NCI-H226 (cell line): ENCODE measurements at regions not wholly inside any gene's neighbourhood (a gene's known extent, or its start where the extent isn't known, plus 50 kb on each side); places are given as distances from the start of the nearest gene placed in this dataset.
"Not testable (repeated sequence)": the region's sequence is repeated elsewhere in the genome, so short reads cannot be mapped to it uniquely, and the experiment has no call there.

Source experiments
- DNase-seq: peaks from one replicate; pipeline ENCODE4 v3.0.0-alpha.2; 2015

GRCh38 chr18:73047688-73048087, 179.9 kb upstream of the NETO1 start:
- no peak for DNase-seq

- DNase-seq = no peak
Measured at GRCh38 chr18:73045037-73045436, 177.2 kb upstream of the NETO1 start.

- DNase-seq = no peak
Measured at GRCh38 chr18:73043611-73044010, 175.8 kb upstream of the NETO1 start.

GRCh38 chr18:73043211-73043610, 175.4 kb upstream of the NETO1 start:
- DNase-seq = no peak

GRCh38 chr18:73040247-73040646, 172.5 kb upstream of the NETO1 start:
- no peak for DNase-seq

GRCh38 chr18:73038336-73038735, 170.5 kb upstream of the NETO1 start:
- no peak for DNase-seq

- DNase-seq = no peak
Measured at GRCh38 chr18:73023975-73024374, 156.2 kb upstream of the NETO1 start.

GRCh38 chr18:73009691-73010090, 141.9 kb upstream of the NETO1 start:
- DNase-seq = no peak

GRCh38 chr18:73007915-73008308, 140.1 kb upstream of the NETO1 start:
- no peak for DNase-seq

GRCh38 chr18:73007195-73007914, 139.6 kb upstream of the NETO1 start:
- peak; percentile 5 for DNase-seq

- DNase-seq = peak; percentile 56
Measured at GRCh38 chr18:73006331-73006730, 138.5 kb upstream of the NETO1 start.

- DNase-seq = no peak
Measured at GRCh38 chr18:73004260-73004659, 136.5 kb upstream of the NETO1 start.

- no peak for DNase-seq
Measured at GRCh38 chr18:72999971-73000607, 132.3 kb upstream of the NETO1 start.

- DNase-seq = no peak
Measured at GRCh38 chr18:72995558-72995957, 127.8 kb upstream of the NETO1 start.

- DNase-seq = no peak
Measured at GRCh38 chr18:72993250-72993649, 125.5 kb upstream of the NETO1 start.

GRCh38 chr18:72991379-72991778, 123.6 kb upstream of the NETO1 start:
- DNase-seq = no peak

- DNase-seq = not testable (repeated sequence)
Measured at GRCh38 chr18:72987570-72987969, 119.8 kb upstream of the NETO1 start.

GRCh38 chr18:72986103-72986502, 118.3 kb upstream of the NETO1 start:
- DNase-seq = no peak

- DNase-seq = peak; percentile 10
Measured at GRCh38 chr18:72985686-72986085, 117.9 kb upstream of the NETO1 start.

GRCh38 chr18:72984290-72984689, 116.5 kb upstream of the NETO1 start:
- no peak for DNase-seq

GRCh38 chr18:72973841-72974240, 106.1 kb upstream of the NETO1 start:
- no peak for DNase-seq

- no peak for DNase-seq
Measured at GRCh38 chr18:72965616-72966015, 97.8 kb upstream of the NETO1 start.

- not testable (repeated sequence) for DNase-seq
Measured at GRCh38 chr18:72958195-72958594, 90.4 kb upstream of the NETO1 start.

- no peak for DNase-seq
Measured at GRCh38 chr18:72948439-72948838, 80.7 kb upstream of the NETO1 start.

GRCh38 chr18:72942766-72943165, 75.0 kb upstream of the NETO1 start:
- no peak for DNase-seq
